Esophagus mucosa (tissue), 1 donor: ENCODE measurements at regions not wholly inside any gene's neighbourhood (a gene's known extent, or its start where the extent isn't known, plus 50 kb on each side); places are given as distances from the start of the nearest gene placed in this dataset.
"Not testable (repeated sequence)": the region's sequence is repeated elsewhere in the genome, so short reads cannot be mapped to it uniquely, and the experiment has no call there.

Experiments
- ATAC-seq: fragments of 200-7000 bp; cut with Tn5 transposase; one replicate; pipeline ENCODE4 v1.9.1; 2020
- donor health status: DM: yes; HTN: yes; CAD: no.

- no peak for ATAC-seq
Measured at GRCh38 chr5:58012102-58012501, 447.8 kb downstream of the PLK2 start.

DNA sequence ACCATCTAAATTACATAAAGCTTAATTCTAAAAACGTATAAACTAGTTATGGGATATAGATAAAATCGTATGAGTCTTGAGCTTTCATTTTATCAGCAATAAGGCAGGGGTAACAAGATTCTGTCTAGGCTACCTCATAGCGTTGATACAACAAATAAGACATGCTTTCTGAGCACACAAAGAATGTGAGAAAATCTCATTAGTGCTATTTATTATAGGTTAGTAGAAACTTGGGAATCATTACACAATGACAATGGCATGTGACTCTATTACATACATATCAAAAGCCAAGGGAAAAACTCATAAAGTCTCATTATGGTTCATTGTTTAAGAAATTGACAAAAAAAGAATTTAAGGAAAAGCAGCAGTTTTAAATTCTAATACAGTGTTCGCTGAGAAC is 448.6 kb downstream of the PLK2 start:
- no peak for ATAC-seq

DNA sequence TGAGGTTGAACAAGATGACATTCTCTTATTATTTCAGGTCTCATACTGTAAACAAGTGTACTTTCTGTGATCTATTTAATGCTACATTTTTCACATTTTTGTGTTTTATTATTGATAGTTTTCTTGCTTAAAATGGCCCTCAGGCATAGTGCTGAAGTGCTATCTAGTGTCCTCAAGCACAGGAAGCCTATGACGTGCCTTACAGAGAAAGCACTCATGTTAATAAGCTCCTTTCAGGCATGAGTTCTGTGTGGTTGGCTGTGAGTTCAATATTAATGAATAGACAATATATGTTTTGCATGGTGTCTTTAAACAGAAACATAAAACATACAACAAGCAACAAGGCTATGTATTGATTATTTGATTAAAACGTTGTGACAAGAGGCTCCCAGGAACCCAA is 450.1 kb downstream of the PLK2 start:
- ATAC-seq: no peak

DNA sequence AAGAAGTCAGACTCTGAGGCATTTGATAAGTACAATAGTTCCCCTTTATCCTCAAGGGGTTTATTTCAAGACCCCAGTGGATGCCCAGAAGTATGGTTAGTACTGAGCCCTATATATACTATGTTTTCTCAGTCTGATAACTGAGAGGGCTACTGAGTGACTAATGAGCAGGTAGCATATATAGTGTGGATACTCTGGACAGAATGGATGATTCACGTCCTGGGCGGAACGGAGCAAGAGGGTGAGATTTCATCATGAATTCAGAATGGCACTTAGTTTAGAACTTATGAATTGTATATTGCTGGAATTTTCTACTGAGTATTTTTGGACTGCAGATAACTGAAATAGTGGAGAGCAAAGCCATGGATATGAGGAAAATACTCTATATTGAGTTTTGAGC is 457.6 kb downstream of the PLK2 start:
- peak; percentile 86 for ATAC-seq

DNA sequence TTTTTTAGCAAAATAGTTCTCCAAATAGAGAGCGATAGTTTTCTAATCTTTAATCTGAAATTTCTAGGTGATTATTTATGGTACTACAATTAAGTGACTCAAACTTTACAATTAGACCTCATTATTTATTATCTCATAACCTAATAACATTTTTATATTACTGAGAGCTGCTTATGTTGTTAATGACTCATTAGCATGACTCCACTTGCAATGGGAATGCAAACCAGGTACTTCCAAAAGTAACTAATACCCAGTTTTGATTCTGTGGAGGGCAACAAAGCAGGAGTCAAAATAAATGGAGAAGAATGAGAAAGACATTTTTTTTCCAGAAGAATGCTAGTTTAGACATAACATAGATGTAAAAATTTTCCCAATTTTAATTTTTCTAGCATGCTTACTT is 466.0 kb downstream of the PLK2 start:
- ATAC-seq: no peak

DNA sequence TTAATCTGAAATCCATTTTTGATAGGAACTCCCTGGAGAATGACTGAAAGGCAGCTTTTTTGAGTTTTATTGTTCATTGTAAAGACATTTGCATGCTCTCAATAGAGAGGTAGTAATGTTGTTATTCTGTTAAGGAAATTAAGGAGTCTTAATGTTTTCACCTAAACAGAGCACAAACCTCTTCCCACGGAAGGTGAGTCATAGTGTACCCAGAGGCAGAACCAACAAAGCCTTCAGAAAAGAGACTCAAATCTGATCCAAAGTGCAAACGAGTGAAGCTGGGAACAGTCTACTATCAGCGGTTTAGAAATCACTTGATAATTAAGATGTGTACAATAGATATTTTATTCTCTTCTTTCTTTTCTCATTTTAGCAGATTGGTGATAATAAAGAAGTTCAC is 470.5 kb downstream of the PLK2 start:
- no peak for ATAC-seq

DNA sequence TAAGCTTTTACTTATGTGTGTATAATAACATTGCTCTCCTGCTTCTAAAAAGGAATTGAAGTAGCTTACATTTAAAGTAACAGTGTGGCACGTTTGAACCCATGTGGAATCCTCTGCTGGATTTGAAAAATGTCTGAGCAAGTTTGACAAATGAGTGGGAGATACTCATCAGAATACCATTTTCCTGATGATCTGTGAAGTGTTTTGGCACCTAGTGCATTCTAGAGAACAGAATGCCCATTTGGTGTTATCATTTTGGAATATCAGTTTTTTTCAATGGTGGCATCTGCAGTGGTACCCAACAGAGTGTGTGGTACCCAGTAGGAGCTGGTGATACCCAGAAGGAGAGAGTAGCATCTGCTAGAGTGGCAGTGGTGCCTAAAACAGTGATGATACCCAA is 471.1 kb downstream of the PLK2 start:
- ATAC-seq: no peak

- no peak for ATAC-seq
Measured at GRCh38 chr5:57987552-57987951, 472.3 kb downstream of the PLK2 start.

GRCh38 chr5:57986761-57987341 is 473.0 kb downstream of the PLK2 start:
- ATAC-seq: no peak

- no peak for ATAC-seq
Measured at GRCh38 chr5:57983426-57983825, 476.5 kb downstream of the PLK2 start.

DNA sequence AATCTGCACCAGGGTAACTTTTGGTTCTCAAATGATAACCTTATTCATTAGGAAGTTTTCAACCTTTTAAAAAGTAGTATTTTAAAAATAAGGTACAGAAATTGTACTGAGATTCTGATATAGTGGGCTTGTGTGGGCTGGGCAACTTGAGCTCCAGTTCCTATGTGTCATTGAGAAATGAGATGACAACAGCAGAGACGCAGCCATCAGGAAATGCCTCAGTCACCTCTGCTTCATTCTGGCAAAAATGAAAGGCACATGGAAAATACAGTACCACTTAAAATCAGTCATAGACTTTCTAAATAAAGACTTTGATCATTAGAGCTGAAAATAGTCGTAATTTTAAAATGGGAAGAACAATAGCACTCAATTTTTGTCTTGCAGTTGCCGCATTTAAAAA is 480.2 kb downstream of the PLK2 start:
- no peak for ATAC-seq

DNA sequence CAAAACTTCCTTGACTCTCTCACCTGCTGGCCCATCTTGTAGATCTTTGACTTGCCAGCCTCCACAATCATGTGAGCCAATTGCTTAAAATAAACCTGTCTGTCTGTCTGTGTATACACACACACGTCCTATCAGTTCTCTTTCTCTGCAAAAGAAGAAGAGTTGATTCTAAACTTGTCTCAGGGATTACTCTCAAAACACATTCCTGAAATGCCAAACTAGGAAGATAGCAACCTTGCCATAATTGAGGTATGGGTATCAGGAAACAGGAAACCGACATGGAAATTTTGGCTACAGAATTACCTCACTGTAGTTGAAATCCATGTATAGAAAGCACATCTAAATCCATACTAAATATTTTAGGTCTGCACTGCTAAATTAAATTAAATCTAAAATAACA is 483.4 kb downstream of the PLK2 start:
- no peak for ATAC-seq

- ATAC-seq: not testable (repeated sequence)
Measured at GRCh38 chr5:57972099-57972498, 487.8 kb downstream of the PLK2 start.

DNA sequence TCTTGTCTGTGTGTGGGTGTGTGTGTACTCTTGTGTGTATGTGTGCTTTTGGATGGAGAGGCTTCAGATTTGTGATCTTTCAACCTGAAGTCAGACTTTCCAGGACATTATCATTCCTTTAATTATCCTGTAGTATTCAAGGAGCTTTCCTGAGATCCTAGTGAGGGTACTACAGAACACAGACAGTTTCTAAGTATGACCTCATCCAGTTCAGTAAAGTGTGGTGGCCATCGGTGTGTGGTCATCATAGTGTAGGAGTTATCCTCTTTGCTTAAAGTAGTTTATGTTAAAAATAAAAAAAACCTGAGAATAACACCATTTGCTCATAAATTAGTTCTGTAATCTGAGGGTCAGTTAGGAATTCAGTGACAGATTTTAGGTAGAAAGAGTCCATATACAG is 478.0 kb upstream of the ACTBL2 start:
- ATAC-seq: no peak

GRCh38 chr5:57956636-57957035 is 474.0 kb upstream of the ACTBL2 start:
- ATAC-seq: no peak

- ATAC-seq: no peak
Measured at GRCh38 chr5:57955511-57955910, 472.9 kb upstream of the ACTBL2 start.

DNA sequence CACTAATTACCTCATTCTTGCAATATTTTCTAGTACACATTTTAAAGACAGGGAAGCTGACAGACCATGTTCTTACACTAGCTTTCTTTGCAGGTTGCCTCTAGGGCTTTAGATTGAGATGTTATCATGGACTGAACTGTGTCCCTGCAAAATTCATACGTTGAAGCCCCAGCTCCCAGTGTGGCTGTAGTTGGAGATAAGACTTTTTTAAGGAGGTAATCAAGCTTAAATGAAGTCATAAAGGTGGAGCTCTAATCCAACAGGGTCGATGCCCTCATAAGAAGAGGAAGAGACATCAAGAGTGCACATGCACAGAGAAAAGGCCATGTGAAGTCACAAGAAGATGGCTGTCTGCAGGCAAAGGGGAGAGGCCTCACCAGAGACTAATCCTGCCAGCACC is 471.2 kb upstream of the ACTBL2 start:
- ATAC-seq: no peak

GRCh38 chr5:57950616-57951228 is 468.1 kb upstream of the ACTBL2 start:
- no peak for ATAC-seq

GRCh38 chr5:57948091-57948490 is 465.5 kb upstream of the ACTBL2 start:
- no peak for ATAC-seq

GRCh38 chr5:57947181-57947580 is 464.6 kb upstream of the ACTBL2 start:
- ATAC-seq: no peak

GRCh38 chr5:57940879-57941278 is 458.3 kb upstream of the ACTBL2 start:
- ATAC-seq: no peak

DNA sequence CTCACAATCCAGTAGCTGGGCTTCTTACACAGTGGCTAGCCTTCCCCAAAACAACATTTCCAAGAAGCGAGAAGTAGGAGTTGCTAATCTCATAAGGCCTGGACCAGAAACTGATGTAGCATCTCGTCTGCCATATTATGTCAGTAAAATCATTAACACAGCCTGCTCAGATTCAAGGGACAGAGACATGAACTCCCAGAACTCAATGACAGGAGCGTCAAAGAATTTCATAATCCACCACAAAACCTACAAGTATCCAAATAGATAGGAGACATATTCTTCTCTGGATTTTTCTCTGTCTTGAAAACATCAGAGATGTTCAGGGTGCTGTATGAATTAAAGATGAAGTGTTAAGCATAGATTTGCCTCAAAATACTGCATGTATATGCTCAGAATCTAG is 457.6 kb upstream of the ACTBL2 start:
- ATAC-seq: no peak

GRCh38 chr5:57939771-57940170 is 457.2 kb upstream of the ACTBL2 start:
- ATAC-seq: no peak

- no peak for ATAC-seq
Measured at GRCh38 chr5:57939335-57939734, 456.7 kb upstream of the ACTBL2 start.

DNA sequence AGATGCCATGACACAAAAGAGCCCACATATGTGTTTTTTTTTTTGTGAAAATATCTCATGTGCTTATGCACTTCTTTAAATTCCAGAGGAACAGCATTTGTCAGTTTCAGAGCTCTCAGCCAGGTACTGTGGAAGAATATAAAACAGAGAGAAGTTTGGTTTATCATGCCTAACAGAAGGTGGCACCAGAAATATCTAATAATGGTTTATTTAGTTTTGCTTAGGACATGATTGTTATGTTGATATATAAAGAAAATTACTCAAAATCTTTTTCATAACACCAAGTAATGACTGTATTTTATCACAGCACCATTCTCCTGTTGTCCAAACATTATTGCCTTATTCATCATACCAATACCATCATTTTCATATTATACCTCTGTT is 455.6 kb upstream of the ACTBL2 start:
- no peak for ATAC-seq
